ENCODE measurements at regions not wholly inside any gene's neighbourhood (a gene's known extent, or its start where the extent isn't known, plus 50 kb on each side); places are given as distances from the start of the nearest gene placed in this dataset.

- TF ChIP-seq, protein P1, sequence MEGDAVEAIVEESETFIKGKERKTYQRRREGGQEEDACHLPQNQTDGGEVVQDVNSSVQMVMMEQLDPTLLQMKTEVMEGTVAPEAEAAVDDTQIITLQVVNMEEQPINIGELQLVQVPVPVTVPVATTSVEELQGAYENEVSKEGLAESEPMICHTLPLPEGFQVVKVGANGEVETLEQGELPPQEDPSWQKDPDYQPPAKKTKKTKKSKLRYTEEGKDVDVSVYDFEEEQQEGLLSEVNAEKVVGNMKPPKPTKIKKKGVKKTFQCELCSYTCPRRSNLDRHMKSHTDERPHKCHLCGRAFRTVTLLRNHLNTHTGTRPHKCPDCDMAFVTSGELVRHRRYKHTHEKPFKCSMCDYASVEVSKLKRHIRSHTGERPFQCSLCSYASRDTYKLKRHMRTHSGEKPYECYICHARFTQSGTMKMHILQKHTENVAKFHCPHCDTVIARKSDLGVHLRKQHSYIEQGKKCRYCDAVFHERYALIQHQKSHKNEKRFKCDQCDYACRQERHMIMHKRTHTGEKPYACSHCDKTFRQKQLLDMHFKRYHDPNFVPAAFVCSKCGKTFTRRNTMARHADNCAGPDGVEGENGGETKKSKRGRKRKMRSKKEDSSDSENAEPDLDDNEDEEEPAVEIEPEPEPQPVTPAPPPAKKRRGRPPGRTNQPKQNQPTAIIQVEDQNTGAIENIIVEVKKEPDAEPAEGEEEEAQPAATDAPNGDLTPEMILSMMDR (IDR thresholded peaks at IDR 0.05): no peak
- Histone ChIP-seq H3K4me3 (no peak overlapping the region), H3K4me1 (no peaks in the 10 kb centered on the region), H3K36me3 (ENCODE audit: insufficient read depth in 1 of 2, low read depth in 1 of 2) (no peaks in the 10 kb centered on the region), H3K27me3 (ENCODE audit: insufficient read depth in 3 of 3, low read length in 2 of 3) (peaks cover 0 to 6% (median 0%) of the 10 kb centered on the region in 3 donors), H3K27ac (no peak overlapping the region), H3K9me3 (no peaks in the 10 kb centered on the region)
- DNase-seq (no peak), ATAC-seq (no peak)
- 88 to 94% (median 93%) methylated on average over 4 of the region's 4 CpGs for whole genome bisulfite sequencing, 3 donors
- intact Hi-C loops (cut with DNase I): no loop called here
Measured at GRCh38 chr11:109884501-109884900, 208.7 kb upstream of the ZC3H12C start.

DNA sequence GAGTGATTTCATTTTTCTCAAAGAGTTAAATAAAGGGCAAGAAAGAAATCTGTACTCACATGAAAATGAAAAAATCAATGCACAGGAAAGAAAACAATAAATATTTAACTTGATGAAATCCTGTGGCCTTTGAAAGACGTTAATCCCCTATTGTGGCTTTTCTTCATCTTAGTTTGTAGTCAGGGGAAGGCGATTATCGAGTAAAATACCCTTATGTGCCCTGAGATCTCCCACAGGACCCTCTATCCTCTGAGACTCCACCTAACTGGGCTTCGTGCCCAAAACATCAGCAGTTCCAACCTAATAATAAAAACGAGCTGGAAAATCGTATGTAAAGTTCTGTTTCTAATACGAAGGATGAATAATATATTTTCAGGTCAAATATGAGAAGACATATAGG, 208.2 kb upstream of the ZC3H12C start:
- 51 to 64% (median 60%) methylated on average over 7 of the region's 7 CpGs for WGBS, 3 donors
- DNase-seq (no peak), ATAC-seq (no peak)
- Histone ChIP-seq H3K27me3 (ENCODE audit: insufficient read depth in 3 of 3, low read length in 2 of 3) (peaks cover 0 to 6% (median 0%) of the 10 kb centered on the region in 3 donors), H3K4me1 (no peaks in the 10 kb centered on the region), H3K9me3 (no peaks in the 10 kb centered on the region), H3K4me3 (no peak overlapping the region), H3K36me3 (ENCODE audit: insufficient read depth in 1 of 2, low read depth in 1 of 2) (no peaks in the 10 kb centered on the region), H3K27ac (no peak overlapping the region)
- TF ChIP-seq, protein P1 (IDR thresholded peaks at IDR 0.05): no peak
- intact Hi-C loops (cut with DNase I): no loop called here

- no peaks in the 10 kb centered on the region for H3K4me1 ChIP-seq
- TF ChIP-seq, protein P1 (IDR thresholded peaks at IDR 0.05): no peak
- H3K27ac ChIP-seq: no peak overlapping the region
- no peaks in the 10 kb centered on the region for H3K27me3 ChIP-seq (ENCODE audit: insufficient read depth in 3 of 3, low read length in 2 of 3)
- no peak for DNase-seq
- no peaks in the 10 kb centered on the region for H3K36me3 ChIP-seq (ENCODE audit: insufficient read depth in 1 of 2, low read depth in 1 of 2)
- intact Hi-C loops (cut with DNase I): no loop called here
- no peaks in the 10 kb centered on the region for H3K9me3 ChIP-seq
- 91 to 94% (median 93%) methylated on average over 4 of the region's 4 CpGs for WGBS, 3 donors
- H3K4me3 ChIP-seq: no peak overlapping the region
- ATAC-seq: no peak
Measured at GRCh38 chr11:109892321-109892794, 200.8 kb upstream of the ZC3H12C start.

- TF ChIP-seq, protein P1 (IDR thresholded peaks at IDR 0.05): no peak
- ATAC-seq: no peak
- Histone ChIP-seq H3K9me3 (peaks cover 9% of the 10 kb centered on the region), H3K4me1 (no peaks in the 10 kb centered on the region), H3K27ac (no peak overlapping the region), H3K4me3 (no peak overlapping the region), H3K27me3 (ENCODE audit: insufficient read depth in 3 of 3, low read length in 2 of 3) (no peaks in the 10 kb centered on the region), H3K36me3 (ENCODE audit: insufficient read depth in 1 of 2, low read depth in 1 of 2) (no peaks in the 10 kb centered on the region)
- intact Hi-C loops (cut with DNase I): no loop called here
- WGBS, 3 donors: 10 to 37% (median 29%) methylated on average over 1 of the region's 1 CpG
- no peak for DNase-seq
Measured at GRCh38 chr11:109894242-109894641, 198.9 kb upstream of the ZC3H12C start.

- Histone ChIP-seq H3K4me3 (no peak overlapping the region), H3K36me3 (ENCODE audit: insufficient read depth in 1 of 2, low read depth in 1 of 2) (no peaks in the 10 kb centered on the region), H3K27me3 (ENCODE audit: insufficient read depth in 3 of 3, low read length in 2 of 3) (no peaks in the 10 kb centered on the region), H3K27ac (no peak overlapping the region), H3K9me3 (peaks cover 9% of the 10 kb centered on the region), H3K4me1 (no peaks in the 10 kb centered on the region)
- DNase-seq (no peak), ATAC-seq (no peak)
- TF ChIP-seq, protein P1 (IDR thresholded peaks at IDR 0.05): no peak
- intact Hi-C loops (cut with DNase I): no loop called here
- WGBS, 3 donors: 74 to 85% (median 84%) methylated on average over 2 of the region's 2 CpGs
Measured at GRCh38 chr11:109898592-109898991, 194.6 kb upstream of the ZC3H12C start.

All from psoas muscle (tissue), 7 donors.